GM12878 (cell line): ENCODE measurements at regions not wholly inside any gene's neighbourhood (a gene's known extent, or its start where the extent isn't known, plus 50 kb on each side); places are given as distances from the start of the nearest gene placed in this dataset.
A peak's percentile ranks its signal among the peaks of the same experiment; 100 is the strongest.

ENCODE experiments used
- ATAC-seq: fragments of 200-7000 bp; cut with Tn5 transposase; 3 replicates; pipeline ENCODE4 v1.9.1; 2020; ENCODE audit warnings: mild to moderate bottlenecking, moderate library complexity
- BruUV-seq: library from RNA; stranded (reverse); fragments of 400-500 nt; replicated peaks from 2 replicates; lab custom pipeline; 2021; lab: Mats Ljungman, UMichigan
- CTCF ChIA-PET: fragments of 300-600 bp; sonication (Branson Sonifier 250); formaldehyde crosslinking; extraction: SDS; loops from one replicate; lab custom pipeline; 2021; ENCODE audit warnings: inconsistent platforms; lab: Yijun Ruan, JAX
- POLR2A ChIA-PET: fragments of 350-600 bp; formaldehyde crosslinking; extraction: SDS; loops from one replicate; lab custom pipeline; 2021; ENCODE audit warnings: inconsistent platforms; lab: Charles Lee
- RAD21 ChIA-PET: fragments of 300-600 bp; sonication (Branson Sonifier 250); formaldehyde crosslinking; loops from one replicate; lab custom pipeline; 2023; ENCODE audit warnings: antibody characterized with exemption; ENCODE audit not compliant: unreplicated experiment; lab: Charles Lee
- SMC1A ChIA-PET: fragments of 300-600 bp; sonication (Branson Sonifier 250); formaldehyde crosslinking; loops from one replicate; lab custom pipeline; 2023; ENCODE audit not compliant: unreplicated experiment, uncharacterized antibody; lab: Charles Lee
- DNase-seq: peaks from one replicate; pipeline ENCODE4 v3.0.0-alpha.2; 2011; ENCODE audit warnings: low read depth, low spot score
- FAIRE-seq: peaks from 3 replicates; lab custom pipeline; 2011; peaks lifted over from hg19 to GRCh38; lab: Jason Lieb, UNC
- H2AFZ ChIP-seq: 2 replicates; pipeline ENCODE4 v1.6.0; 2011; ENCODE audit warnings: low read depth, low read length, control low read depth; ENCODE audit not compliant: control insufficient read depth
- H3K27ac ChIP-seq: 2 replicates; pipeline ENCODE4 v1.5.1; 2011; ENCODE audit warnings: control low read depth; ENCODE audit not compliant: control insufficient read depth, insufficient read depth
- H3K27me3 ChIP-seq, 2 experiments: replicated peaks in 1 of 2; 2 replicates each; pipeline versions ENCODE4 v1.6.0 to v1.6.1; 2011; ENCODE audit warnings: low read length in 1 of 2; ENCODE audit not compliant: control insufficient read depth in 2 of 2, insufficient read depth in 2 of 2
- H3K36me3 ChIP-seq, 2 experiments: 2 replicates each; pipeline ENCODE4 v1.5.1; 2011; ENCODE audit warnings: low read length in 1 of 2; ENCODE audit not compliant: control insufficient read depth in 2 of 2, insufficient read depth in 2 of 2
- H3K4me1 ChIP-seq: 2 replicates; pipeline ENCODE4 v1.6.1; 2011; ENCODE audit warnings: mild to moderate bottlenecking, low read length, moderate library complexity, mixed read lengths; ENCODE audit not compliant: control insufficient read depth, insufficient read depth
- H3K4me2 ChIP-seq: 2 replicates; pipeline ENCODE4 v1.6.0; 2011; ENCODE audit warnings: control low read depth; ENCODE audit not compliant: control insufficient read depth, insufficient read depth
- H3K4me3 ChIP-seq: fragments of 200-600 bp; sonication (generic); 2 replicates; pipeline ENCODE4 v1.5.1; 2016
- H3K79me2 ChIP-seq: 2 replicates; pipeline ENCODE4 v1.6.0; 2011; ENCODE audit warnings: low read length; ENCODE audit not compliant: control insufficient read depth, insufficient read depth
- H3K9ac ChIP-seq: 2 replicates; pipeline ENCODE4 v1.8.0; 2011; ENCODE audit warnings: low read length, control low read depth, mixed read lengths; ENCODE audit not compliant: control insufficient read depth, insufficient read depth
- H3K9me3 ChIP-seq: replicated peaks from 3 replicates; pipeline ENCODE4 v1.5.1; 2011; ENCODE audit warnings: mild to moderate bottlenecking, low read length; ENCODE audit not compliant: control insufficient read depth, insufficient read depth
- H4K20me1 ChIP-seq: 2 replicates; pipeline ENCODE4 v1.6.0; 2011; ENCODE audit not compliant: control insufficient read depth, insufficient read depth
- BCL3 ChIP-seq: IDR thresholded peaks from 2 replicates; pipeline ENCODE4 v1.6.1; 2011; ENCODE audit warnings: borderline replicate concordance, low read depth, mild to moderate bottlenecking, moderate library complexity, low read length; ENCODE audit not compliant: insufficient read depth, poor library complexity, severe bottlenecking
- CBX5 ChIP-seq: sonication (generic); IDR thresholded peaks from 2 replicates; pipeline ENCODE4 v1.6.1; 2016; ENCODE audit warnings: low read depth, moderate library complexity, mild to moderate bottlenecking, inconsistent platforms
- EED ChIP-seq: sonication (generic); IDR thresholded peaks from 2 replicates; pipeline ENCODE4 v1.6.1; 2016; ENCODE audit warnings: antibody characterized with exemption, low read depth
- NFIC ChIP-seq: IDR thresholded peaks from 2 replicates; pipeline ENCODE4 v1.6.1; 2012; ENCODE audit warnings: low read depth, mild to moderate bottlenecking, inconsistent platforms, low read length, moderate library complexity
- NFXL1 ChIP-seq: fragments of 450-650 bp; IDR thresholded peaks from 2 replicates; pipeline ENCODE4 v1.6.1; 2017; ENCODE audit warnings: antibody characterized with exemption, mild to moderate bottlenecking, borderline replicate concordance
- RELA ChIP-seq: fragments of 450-650 bp; IDR thresholded peaks from 2 replicates; pipeline ENCODE4 v1.8.0; 2014; ENCODE audit warnings: borderline replicate concordance; ENCODE audit not compliant: partially characterized antibody
- ZNF592 ChIP-seq: fragments of 450-650 bp; IDR thresholded peaks from 2 replicates; pipeline ENCODE4 v1.6.1; 2017; ENCODE audit warnings: mild to moderate bottlenecking, moderate library complexity
- ZZZ3 ChIP-seq: IDR thresholded peaks from 2 replicates; pipeline ENCODE4 v1.6.1; 2011; ENCODE audit warnings: low read depth; ENCODE audit not compliant: control insufficient read depth, insufficient read length
- WGBS: methylation state at CpG from one replicate; pipeline ENCODE4 v1.1.6; 2016; ENCODE audit warnings: low lambda C conversion rate; ENCODE audit not compliant: insufficient replicate concordance, insufficient coverage; ENCODE audit errors: missing lambda C conversion rate; 5-methylcytosine and 5-hydroxymethylcytosine counted together
- in situ Hi-C: fragments of 300-500 bp; cut with MboI; formaldehyde crosslinking; loops from 9 replicates; pipeline ENCODE4 v1.14.3; 2018; ENCODE audit warnings: mixed read lengths
- intact Hi-C: fragments of 100-400 bp; cut with micrococcal nuclease; formaldehyde crosslinking; loops from one replicate; pipeline ENCODE4 v1.14.2; 2022; ENCODE audit not compliant: unreplicated experiment

DNA sequence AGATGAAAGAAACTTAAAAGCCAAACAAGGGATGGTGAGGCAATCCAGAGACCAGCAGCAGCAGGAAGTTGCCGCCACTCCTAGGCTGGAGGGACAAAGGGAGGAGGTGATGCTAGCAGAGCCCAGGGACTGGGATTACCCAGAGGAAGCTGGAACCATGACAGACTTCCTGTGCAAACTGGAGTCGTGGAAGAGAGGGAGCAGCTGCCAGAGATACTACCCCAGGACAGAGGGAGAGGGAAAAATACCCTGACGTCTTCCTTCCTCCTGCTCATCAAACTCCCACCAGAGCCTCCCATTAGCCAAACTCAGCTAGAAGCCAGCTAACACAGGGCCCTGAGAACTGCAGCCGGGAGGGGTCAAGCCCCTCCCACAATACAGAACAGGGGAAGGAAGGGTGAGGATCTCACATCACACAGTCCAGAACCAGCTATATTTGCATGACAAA lies 101.2 kb upstream of the KLF3 start:
- Histone ChIP-seq H3K27ac (no peak overlapping the region), H2AFZ (no peak overlapping the region), H3K9ac (no peak overlapping the region), H3K79me2 (no peaks in the 10 kb centered on the region), H4K20me1 (no peaks in the 10 kb centered on the region), H3K4me1 (peaks cover 21% of the 10 kb centered on the region), H3K36me3 (no peaks in the 10 kb centered on the region), H3K27me3 (no peaks in the 10 kb centered on the region), H3K4me2 (no peak overlapping the region), H3K9me3 (no peaks in the 10 kb centered on the region), H3K4me3 (no peak overlapping the region)
- ChIA-PET POLR2A (interaction anchor here (0.9 kb wide), 1 partner anchor 248 kb away, joined by 3 read pairs; no protein-coding TSS in a partner anchor), RAD21 (no interaction called here), SMC1A (no interaction called here), CTCF (interaction anchor here (1.0 kb wide), 2 partner anchors 79 to 252 kb away, joined by 3 read pairs; no protein-coding TSS in a partner anchor)
- no TSS peak for BruUV-seq
- TF ChIP-seq BCL3 (no peak), EED (peak; percentile 32; the same call in 1 of the 2 replicates)
- WGBS: 48% methylated on average over 4 of the region's 4 CpGs
- FAIRE-seq (no peak), DNase-seq (no peak), ATAC-seq (no peak)
- intact Hi-C loops (no loop called here), in situ Hi-C loops (no loop called here)

GRCh38 chr4:38563707-38564495 lies 100.1 kb upstream of the KLF3 start:
- CTCF ChIA-PET: no interaction called here
- no peak for FAIRE-seq
- 63% methylated on average over 9 of the region's 9 CpGs for WGBS
- Histone ChIP-seq H3K27ac (no peak overlapping the region), H3K9ac (no peak overlapping the region), H3K4me3 (no peak overlapping the region), H3K27me3 (no peaks in the 10 kb centered on the region), H4K20me1 (no peaks in the 10 kb centered on the region), H3K36me3 (no peaks in the 10 kb centered on the region), H3K4me1 (peaks cover 21% of the 10 kb centered on the region), H2AFZ (no peak overlapping the region), H3K79me2 (no peaks in the 10 kb centered on the region), H3K9me3 (no peaks in the 10 kb centered on the region), H3K4me2 (no peak overlapping the region)
- DNase-seq: no peak
- POLR2A ChIA-PET: no interaction called here
- SMC1A ChIA-PET: no interaction called here
- TF ChIP-seq CBX5 (no peak), NFIC (no peak), ZZZ3 (no peak), RELA (no peak), NFXL1 (no peak), ZNF592 (no peak)
- ATAC-seq: no peak
- in situ Hi-C loops (no loop called here), intact Hi-C loops (no loop called here)
- RAD21 ChIA-PET: no interaction called here
- BruUV-seq: no TSS peak
